Heart left ventricle (tissue), 13 donors: ENCODE measurements at regions not wholly inside any gene's neighbourhood (a gene's known extent, or its start where the extent isn't known, plus 50 kb on each side); places are given as distances from the start of the nearest gene placed in this dataset.

Source experiments
- CTCF ChIP-seq, 12 donors: fragments of 200-600 bp; sonication (generic) in 4 of 12; IDR thresholded peaks; one replicate each; pipeline versions ENCODE4 v1.5.0 to v1.8.0; 2018 to 2022; ENCODE audit warnings: antibody characterized with exemption in 12 of 12, mild to moderate bottlenecking in 5 of 12
- POLR2A ChIP-seq, 2 donors: fragments of 450-650 bp; IDR thresholded peaks; one replicate each; pipeline ENCODE4 v1.6.1; 2017; ENCODE audit warnings: antibody characterized with exemption in 2 of 2, mild to moderate bottlenecking in 2 of 2, moderate library complexity in 2 of 2
- donor health status: ischemic (EF 13 %, LVEDD 7.1; RV severe dilation, severe dysfunction).
- donor health status: DM: no; HTN: yes; CAD: no.
- donor health status: DM: no; HTN: no; CAD: no.
- donor health status: ischemic (EF 25% LVEDD 6.9; RV normal size, moderate dysfunction).
- donor health status: ischemic (EF 25% LVEDD 5.7; RV mildly dilated, moderate dysfunction).
- donor health status: ischemic (EF 35%, LVEDD 5.7; RV mildly dilated, moderate dysfunction).
- donor health status: nonischemic (EF 11% LVEDD 7.7; RV severe dilation, severe dysfunction).
- donor health status: DM: yes; HTN: yes; CAD: no.
- donor health status: PGD.
- donor health status: ischemic (EF 29% LVEDD 5.4; RV normal size, mild dysfunction).
- donor health status: nonischemic (EF 23%, LVEDD 6.1; RV moderate dilation, normal function).

- TF ChIP-seq POLR2A (IDR thresholded peaks at IDR 0.05) (no peak), CTCF (IDR thresholded peaks at IDR 0.05) (no peak)
Observed at GRCh38 chr7:10708447-10708846, 265.2 kb upstream of the PHF14 start.
